Activated T-helper 1 cell treated with anti-CD3 and anti-CD28 coated beads, Interleukin-12 subunit alpha, Interleukin-12 subunit beta, Interleukin-2, Interleukin-4 antibody, amounts not matched to agents 30 ng/mL and 10 ng/mL and 1 ng/mL, durations not matched to agents 14 hours and 24 hours and 36 hours (primary cell): ENCODE measurements at regions not wholly inside any gene's neighbourhood (a gene's known extent, or its start where the extent isn't known, plus 50 kb on each side); places are given as distances from the start of the nearest gene placed in this dataset.

Source experiments
- DNase-seq: peaks from one replicate; pipeline ENCODE4 v3.0.0; 2021; ENCODE audit warnings: low spot score
- H3K27ac Mint-ChIP-seq: one replicate; pipeline ENCODE4 v1.8.0; 2021; ENCODE audit warnings: mild to moderate bottlenecking, mixed read lengths
- H3K27me3 Mint-ChIP-seq: one replicate; pipeline ENCODE4 v1.8.0; 2022; ENCODE audit warnings: mild to moderate bottlenecking, moderate library complexity, mixed read lengths; ENCODE audit not compliant: insufficient read depth
- H3K36me3 Mint-ChIP-seq: one replicate; pipeline ENCODE4 v1.8.0; 2021; ENCODE audit warnings: low read depth, mixed read lengths
- H3K4me1 Mint-ChIP-seq: one replicate; pipeline ENCODE4 v1.8.0; 2021; ENCODE audit warnings: low read depth, mixed read lengths
- H3K4me3 Mint-ChIP-seq: one replicate; pipeline ENCODE4 v1.8.0; 2021; ENCODE audit warnings: mild to moderate bottlenecking, moderate library complexity, mixed read lengths
- H3K9me3 Mint-ChIP-seq: one replicate; pipeline ENCODE4 v1.8.0; 2021; ENCODE audit warnings: mixed read lengths
- intact Hi-C: fragments of 100-400 bp; cut with micrococcal nuclease; formaldehyde crosslinking; loops from one replicate; pipeline ENCODE4 v1.15.1; 2024

DNA sequence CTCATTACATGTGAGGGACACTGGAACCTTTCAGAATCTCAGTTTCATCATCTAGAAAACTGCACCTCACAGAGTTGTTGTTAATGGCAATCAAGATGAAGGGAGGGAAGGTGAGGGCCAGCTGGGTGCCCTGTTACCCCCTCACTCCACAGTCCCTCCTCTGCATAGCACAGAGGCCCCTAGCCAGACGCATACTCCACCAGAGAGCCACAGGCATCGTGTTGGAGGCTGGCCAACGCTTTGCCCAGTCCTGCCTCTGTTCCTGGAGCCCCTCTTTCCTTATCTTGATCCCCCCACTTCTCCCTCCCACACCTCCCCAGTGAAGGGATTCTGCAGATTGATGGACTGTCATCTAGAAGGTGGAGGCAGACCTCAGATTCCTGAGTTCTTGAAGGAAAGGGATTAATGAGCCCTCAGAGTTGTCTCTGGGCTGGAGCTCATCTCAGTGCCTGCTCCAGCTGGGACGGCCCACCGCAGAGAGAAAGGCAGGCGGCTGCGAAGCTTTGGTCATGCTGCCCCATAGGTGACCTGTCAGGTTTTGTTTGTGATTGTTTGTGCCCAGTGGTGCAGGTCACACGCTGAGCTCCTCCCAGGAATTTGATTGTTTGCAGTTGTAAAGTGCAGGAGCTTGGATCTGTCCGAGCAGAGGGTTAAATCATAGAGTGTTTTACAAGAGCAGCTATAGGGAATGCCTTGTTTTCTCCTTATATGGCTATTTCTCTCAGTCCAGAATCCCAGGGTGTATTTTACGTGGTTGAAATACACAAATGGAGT lies 487.3 kb downstream of the CCDC171 start:
- DNase-seq: no peak
- no peaks in the 10 kb centered on the region for H3K9me3 Mint-ChIP-seq
- no peak overlapping the region for H3K27ac Mint-ChIP-seq
- H3K4me1 Mint-ChIP-seq: no peaks in the 10 kb centered on the region
- intact Hi-C loops: no loop called here
- peaks cover 6% of the 10 kb centered on the region for H3K27me3 Mint-ChIP-seq
- H3K4me3 Mint-ChIP-seq: no peak overlapping the region
- no peaks in the 10 kb centered on the region for H3K36me3 Mint-ChIP-seq

DNA sequence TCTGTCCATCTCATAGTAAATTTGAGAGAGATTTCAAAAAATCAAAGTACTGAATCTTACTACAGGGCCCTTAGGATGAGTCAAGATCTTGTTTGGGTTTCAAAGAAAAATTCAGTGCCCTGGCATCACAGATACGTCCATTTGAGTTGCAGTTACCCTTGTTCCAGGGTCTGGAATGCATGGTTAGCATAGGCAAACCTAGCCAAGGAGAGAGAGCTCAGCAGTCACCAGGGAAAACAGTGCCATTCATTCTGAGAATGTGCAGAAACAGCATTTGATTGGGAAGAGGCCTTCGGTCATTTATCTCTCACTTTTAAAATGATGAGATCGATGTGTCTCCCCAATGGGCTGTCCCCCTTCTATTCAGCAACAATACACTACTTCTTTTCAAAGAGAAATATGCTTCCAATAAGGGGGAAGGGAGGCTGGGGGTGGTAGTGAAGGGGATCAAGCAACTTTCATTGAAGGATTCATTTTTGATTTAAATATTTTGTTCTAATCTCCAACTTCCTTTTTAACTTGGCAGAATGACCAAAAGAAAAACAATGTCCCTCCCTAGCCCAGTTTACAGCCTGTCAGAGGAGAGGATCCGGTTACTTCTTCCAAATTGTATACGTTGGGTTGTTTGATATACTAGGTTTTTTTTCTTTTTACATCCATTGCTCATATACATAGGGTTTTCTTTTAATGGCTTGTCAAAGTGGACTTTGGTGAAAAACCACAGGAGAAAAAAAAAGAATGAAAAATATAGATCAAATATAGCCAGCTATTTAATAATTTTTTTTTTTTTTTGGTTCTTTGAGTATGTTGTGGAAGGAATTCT lies 491.1 kb downstream of the CCDC171 start:
- DNase-seq: no peak
- Mint-ChIP-seq H3K4me1 (no peaks in the 10 kb centered on the region), H3K27ac (no peak overlapping the region), H3K36me3 (no peaks in the 10 kb centered on the region), H3K4me3 (no peak overlapping the region), H3K9me3 (no peaks in the 10 kb centered on the region), H3K27me3 (no peaks in the 10 kb centered on the region)
- intact Hi-C loops: no loop called here

DNA sequence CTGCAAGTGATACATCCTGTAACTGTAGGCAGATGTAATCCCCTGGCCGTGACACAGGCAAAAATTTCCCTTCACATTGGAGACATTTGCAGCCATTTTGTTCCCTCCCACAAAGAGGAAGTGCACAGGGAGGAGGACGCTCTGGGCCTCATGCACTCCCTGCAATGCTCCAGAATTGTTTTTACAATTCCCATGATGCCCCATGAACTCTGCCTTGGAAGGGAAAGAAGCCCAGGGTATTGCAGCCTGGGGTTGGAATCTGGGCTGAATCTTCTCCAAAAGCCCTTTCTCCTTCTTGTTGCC lies 491.7 kb downstream of the CCDC171 start:
- no peak for DNase-seq
- no peak overlapping the region for H3K27ac Mint-ChIP-seq
- no peaks in the 10 kb centered on the region for H3K4me1 Mint-ChIP-seq
- H3K9me3 Mint-ChIP-seq: no peaks in the 10 kb centered on the region
- intact Hi-C loops: no loop called here
- H3K36me3 Mint-ChIP-seq: no peaks in the 10 kb centered on the region
- no peak overlapping the region for H3K4me3 Mint-ChIP-seq
- no peaks in the 10 kb centered on the region for H3K27me3 Mint-ChIP-seq

- H3K36me3 Mint-ChIP-seq: no peaks in the 10 kb centered on the region
Measured at GRCh38 chr9:16045651-16046280, 492.9 kb downstream of the CCDC171 start.

DNA sequence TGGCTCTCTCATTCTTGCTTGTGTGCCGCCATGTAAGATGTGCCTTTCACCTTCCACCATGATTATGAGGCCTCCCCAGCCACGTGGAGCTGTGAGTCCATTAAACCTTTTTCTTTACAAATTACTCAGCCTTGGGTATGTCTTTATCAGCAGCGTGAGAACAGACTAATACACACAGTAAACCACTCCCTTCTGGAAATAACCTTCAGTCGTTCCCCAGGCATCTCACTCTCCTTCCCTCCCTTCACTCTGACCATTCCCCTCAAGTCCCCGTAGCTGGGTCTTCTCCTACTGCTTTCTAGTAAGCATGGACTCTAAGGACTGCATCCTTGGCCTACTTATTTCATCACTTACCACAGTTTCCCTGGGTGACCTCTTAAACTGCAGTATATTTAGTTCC lies 493.9 kb downstream of the CCDC171 start:
- DNase-seq: no peak
- Mint-ChIP-seq H3K27ac (no peak overlapping the region), H3K4me3 (no peak overlapping the region), H3K9me3 (no peaks in the 10 kb centered on the region), H3K4me1 (no peaks in the 10 kb centered on the region), H3K27me3 (no peaks in the 10 kb centered on the region), H3K36me3 (no peaks in the 10 kb centered on the region)
- intact Hi-C loops: no loop called here

More at GRCh38 chr9:16045651-16046280, 492.9 kb downstream of the CCDC171 start:
- Mint-ChIP-seq H3K9me3 (no peaks in the 10 kb centered on the region), H3K4me1 (no peaks in the 10 kb centered on the region), H3K27me3 (no peaks in the 10 kb centered on the region), H3K4me3 (no peak overlapping the region), H3K27ac (no peak overlapping the region)
- DNase-seq: no peak
- intact Hi-C loops: no loop called here

DNA sequence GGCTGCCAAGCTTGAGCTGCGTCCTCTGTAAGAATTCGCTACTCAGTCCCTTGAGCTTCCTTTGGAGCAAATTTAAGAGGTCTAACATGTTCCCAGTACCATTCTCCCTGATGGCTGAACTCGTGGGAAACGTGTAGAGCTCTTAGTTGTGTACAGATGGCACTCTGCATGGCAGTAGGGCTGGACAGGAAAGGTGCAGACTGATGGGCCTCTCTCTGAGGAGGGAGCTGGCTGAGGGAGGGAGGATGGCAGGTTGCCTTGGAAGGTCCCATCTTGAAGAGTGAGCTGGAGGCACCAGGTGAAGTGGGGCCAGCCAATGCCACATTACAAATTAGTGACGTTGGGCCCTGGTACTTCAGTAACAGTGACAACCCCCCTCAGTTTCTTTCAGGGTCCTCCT lies 495.3 kb downstream of the CCDC171 start:
- H3K4me3 Mint-ChIP-seq: no peak overlapping the region
- intact Hi-C loops: no loop called here

DNA sequence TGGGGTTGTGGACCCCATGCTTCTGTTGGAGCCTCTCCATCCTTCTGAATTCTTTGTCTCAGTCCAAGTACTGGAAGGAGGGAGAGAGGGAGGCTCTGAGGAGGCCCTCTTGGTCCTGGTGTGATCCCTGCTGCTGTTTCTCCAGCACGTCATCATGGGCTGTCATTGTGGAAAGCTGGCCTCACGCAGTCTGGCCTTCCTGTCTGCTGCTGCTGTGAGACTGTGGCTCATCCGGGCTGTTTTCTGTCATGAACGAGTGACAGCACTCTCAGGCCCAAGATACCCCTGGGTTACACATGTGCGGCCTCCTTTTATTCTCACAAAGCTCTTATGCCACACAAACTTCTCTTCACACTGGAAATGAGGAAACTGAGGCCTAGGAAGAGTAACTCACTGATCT lies 499.3 kb downstream of the CCDC171 start:
- H3K4me3 Mint-ChIP-seq: no peak overlapping the region
- no peak overlapping the region for H3K27ac Mint-ChIP-seq
- H3K4me1 Mint-ChIP-seq: no peaks in the 10 kb centered on the region
- no peaks in the 10 kb centered on the region for H3K36me3 Mint-ChIP-seq
- intact Hi-C loops: no loop called here
- DNase-seq: no peak
- H3K27me3 Mint-ChIP-seq: no peaks in the 10 kb centered on the region
- H3K9me3 Mint-ChIP-seq: no peaks in the 10 kb centered on the region

More for the DNA sequence above, 495.3 kb downstream of the CCDC171 start:
- no peaks in the 10 kb centered on the region for H3K4me1 Mint-ChIP-seq
- H3K27ac Mint-ChIP-seq: no peak overlapping the region
- H3K36me3 Mint-ChIP-seq: no peaks in the 10 kb centered on the region
- no peak for DNase-seq
- H3K27me3 Mint-ChIP-seq: no peaks in the 10 kb centered on the region
- H3K9me3 Mint-ChIP-seq: no peaks in the 10 kb centered on the region

DNA sequence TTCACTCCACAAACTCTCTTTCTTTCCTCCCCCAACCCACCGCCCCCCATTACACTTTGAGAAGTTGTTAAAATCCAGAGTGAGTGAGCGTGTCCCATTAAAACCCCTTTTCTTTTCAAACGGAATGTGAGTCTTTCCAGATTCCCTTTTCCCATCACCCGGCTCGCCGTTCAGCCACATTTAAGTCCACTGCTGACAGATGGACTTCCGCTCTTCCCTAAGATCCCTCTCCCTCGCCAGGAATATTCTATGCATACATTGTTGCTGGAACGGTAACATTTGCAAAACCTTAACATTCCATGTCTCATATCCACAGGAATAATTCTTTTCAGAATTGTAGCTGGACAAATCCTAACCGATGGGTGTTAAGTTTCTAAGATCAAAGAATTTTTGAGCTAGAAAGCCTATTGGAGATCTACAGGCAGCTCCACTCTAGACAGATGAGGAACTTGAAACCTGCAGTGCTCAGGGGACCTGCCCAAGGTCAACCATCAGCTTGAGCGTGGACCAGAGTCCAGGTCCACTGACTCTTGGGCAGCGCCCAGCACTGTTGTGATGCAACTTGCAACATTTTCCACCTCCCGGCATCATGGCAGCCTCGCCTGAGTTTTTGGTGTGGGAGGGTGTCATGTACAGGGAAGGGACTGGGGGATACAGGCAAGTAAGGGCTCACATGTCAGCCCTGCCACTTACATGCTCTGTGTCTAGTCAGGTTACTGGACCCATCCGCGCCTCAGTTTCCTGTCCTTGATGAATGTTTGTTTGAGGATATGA lies 500.1 kb downstream of the CCDC171 start:
- Mint-ChIP-seq H3K27ac (no peak overlapping the region), H3K27me3 (no peaks in the 10 kb centered on the region), H3K4me3 (no peak overlapping the region), H3K4me1 (peaks cover 2% of the 10 kb centered on the region), H3K36me3 (no peaks in the 10 kb centered on the region), H3K9me3 (no peaks in the 10 kb centered on the region)
- DNase-seq: no peak
- intact Hi-C loops: no loop called here

DNA sequence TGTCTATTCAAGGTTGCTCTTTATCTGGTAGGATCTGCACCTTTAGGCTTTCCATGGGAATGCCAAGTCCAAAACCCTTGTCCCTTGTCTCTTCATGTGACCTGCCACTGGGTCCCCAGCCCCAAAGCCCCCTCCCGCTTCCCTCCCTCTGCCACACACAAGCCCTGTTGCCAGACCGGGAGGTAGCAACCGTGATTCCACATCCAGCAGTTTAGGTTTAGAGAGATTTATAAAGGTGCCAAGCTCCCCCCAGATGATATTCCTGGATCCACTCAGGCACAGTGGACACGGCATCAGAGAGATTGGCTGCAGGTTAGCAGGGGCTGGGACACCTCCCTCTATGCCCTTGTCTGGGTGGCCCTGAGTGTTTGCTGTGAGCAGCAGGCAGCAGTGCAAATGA lies 504.7 kb downstream of the CCDC171 start:
- H3K4me1 Mint-ChIP-seq: peaks cover 13% of the 10 kb centered on the region
- DNase-seq: no peak
- peaks cover 3% of the 10 kb centered on the region for H3K9me3 Mint-ChIP-seq
- H3K4me3 Mint-ChIP-seq: no peak overlapping the region
- no peaks in the 10 kb centered on the region for H3K27me3 Mint-ChIP-seq
- H3K27ac Mint-ChIP-seq: no peak overlapping the region
- H3K36me3 Mint-ChIP-seq: no peaks in the 10 kb centered on the region
- intact Hi-C loops: no loop called here

DNA sequence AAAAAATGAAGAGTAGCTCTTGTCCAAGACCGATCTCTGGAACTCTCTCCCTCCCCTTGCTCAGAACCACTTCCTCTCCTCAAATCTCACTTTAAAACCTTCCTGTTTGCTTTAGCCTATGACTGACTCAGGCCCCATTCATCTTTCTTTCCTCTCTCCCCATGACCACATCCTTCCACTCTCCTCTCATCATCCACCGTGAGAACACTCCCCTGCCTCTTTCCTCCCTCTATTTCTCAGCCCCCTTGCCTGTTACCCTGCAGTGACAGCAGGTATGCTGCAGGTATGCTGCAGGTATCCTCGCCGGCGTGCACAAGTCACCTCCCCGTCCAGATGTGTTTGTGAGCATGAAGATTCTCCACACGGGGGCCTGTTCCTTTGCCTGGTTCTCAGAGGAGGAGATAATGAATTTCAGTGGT lies 505.3 kb downstream of the CCDC171 start:
- intact Hi-C loops: no loop called here
- Mint-ChIP-seq H3K9me3 (peaks cover 3% of the 10 kb centered on the region), H3K27me3 (no peaks in the 10 kb centered on the region), H3K4me1 (peaks cover 13% of the 10 kb centered on the region), H3K4me3 (no peak overlapping the region), H3K27ac (peak overlapping the region; percentile 4), H3K36me3 (no peaks in the 10 kb centered on the region)
- no peak for DNase-seq

DNA sequence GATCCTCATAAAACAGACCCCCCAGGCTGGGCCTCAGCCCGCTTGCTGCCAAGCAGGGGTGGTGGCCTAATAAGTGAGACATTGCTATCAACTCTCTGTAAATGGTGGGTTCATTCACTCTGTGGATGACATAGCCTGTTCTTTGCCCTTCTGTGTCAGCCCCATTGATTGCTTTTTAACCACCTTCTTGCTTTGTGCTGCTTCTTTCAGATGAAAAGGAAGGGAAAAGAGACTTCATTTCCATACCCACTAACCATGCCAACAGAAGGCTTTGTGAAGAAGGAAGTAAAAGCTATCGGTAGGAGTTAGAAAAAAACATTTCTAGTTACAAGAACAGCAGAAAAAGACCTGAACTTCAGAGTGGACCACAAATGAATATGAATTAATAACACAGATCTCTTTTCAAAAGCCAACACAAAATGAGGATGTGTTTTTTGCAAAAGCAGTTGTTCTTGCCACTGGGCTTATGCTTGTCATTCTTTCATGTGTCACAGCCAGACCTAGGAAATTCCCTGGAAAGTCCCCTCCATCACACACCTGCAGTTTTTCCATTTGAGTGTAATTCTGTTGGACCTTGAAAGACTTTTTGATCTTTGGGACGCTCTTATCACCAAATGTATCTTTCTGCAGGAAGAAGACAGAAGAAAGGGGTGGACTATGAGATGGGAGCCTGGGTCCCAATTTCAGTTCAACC lies 507.7 kb downstream of the CCDC171 start:
- DNase-seq: no peak
- H3K36me3 Mint-ChIP-seq: no peaks in the 10 kb centered on the region
- peaks cover 3% of the 10 kb centered on the region for H3K9me3 Mint-ChIP-seq
- H3K27me3 Mint-ChIP-seq: no peaks in the 10 kb centered on the region
- peaks cover 13% of the 10 kb centered on the region for H3K4me1 Mint-ChIP-seq
- intact Hi-C loops: no loop called here
- peak overlapping the region; percentile 3 for H3K4me3 Mint-ChIP-seq
- peak overlapping the region; percentile 27 for H3K27ac Mint-ChIP-seq

DNA sequence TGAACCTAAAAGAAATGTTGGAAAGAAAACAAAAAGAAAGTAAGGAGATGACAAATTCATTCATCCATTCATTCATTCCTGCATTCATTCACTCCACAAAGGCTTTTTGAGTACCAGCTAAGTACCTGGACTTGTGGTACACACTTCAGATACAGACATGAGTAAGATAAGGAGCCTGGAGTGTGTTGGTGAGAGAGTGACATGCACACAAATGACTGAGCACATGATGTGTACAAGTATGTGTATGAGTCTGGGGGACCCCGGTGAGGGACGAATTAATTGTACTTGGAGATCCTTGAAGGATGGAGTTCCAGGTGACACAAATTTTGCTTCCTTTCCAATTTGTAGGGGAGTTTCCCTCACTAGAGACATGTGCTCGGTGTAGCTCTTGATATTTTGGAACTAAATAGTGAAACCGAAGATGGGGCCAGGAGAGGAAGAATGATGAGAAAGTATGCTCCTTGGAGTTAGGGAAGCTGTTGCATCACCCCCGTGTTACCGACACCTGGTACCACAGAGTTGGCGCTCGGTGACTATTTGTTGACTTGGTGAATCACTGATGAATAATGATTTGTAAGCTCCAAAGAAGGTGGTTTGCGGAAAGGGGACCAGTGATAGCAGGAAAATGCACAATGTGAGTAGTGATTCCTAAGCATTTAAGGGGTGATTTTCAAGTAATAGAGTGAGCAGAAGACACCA lies 509.8 kb downstream of the CCDC171 start:
- H3K9me3 Mint-ChIP-seq: peaks cover 3% of the 10 kb centered on the region

More for the DNA sequence above, 509.8 kb downstream of the CCDC171 start:
- no peaks in the 10 kb centered on the region for H3K27me3 Mint-ChIP-seq
- intact Hi-C loops: no loop called here
- no peak overlapping the region for H3K27ac Mint-ChIP-seq
- no peak for DNase-seq
- no peaks in the 10 kb centered on the region for H3K36me3 Mint-ChIP-seq
- H3K4me3 Mint-ChIP-seq: no peak overlapping the region
- H3K4me1 Mint-ChIP-seq: peaks cover 13% of the 10 kb centered on the region
